ENCODE measurements at regions not wholly inside any gene's neighbourhood (a gene's known extent, or its start where the extent isn't known, plus 50 kb on each side); places are given as distances from the start of the nearest gene placed in this dataset.

DNA sequence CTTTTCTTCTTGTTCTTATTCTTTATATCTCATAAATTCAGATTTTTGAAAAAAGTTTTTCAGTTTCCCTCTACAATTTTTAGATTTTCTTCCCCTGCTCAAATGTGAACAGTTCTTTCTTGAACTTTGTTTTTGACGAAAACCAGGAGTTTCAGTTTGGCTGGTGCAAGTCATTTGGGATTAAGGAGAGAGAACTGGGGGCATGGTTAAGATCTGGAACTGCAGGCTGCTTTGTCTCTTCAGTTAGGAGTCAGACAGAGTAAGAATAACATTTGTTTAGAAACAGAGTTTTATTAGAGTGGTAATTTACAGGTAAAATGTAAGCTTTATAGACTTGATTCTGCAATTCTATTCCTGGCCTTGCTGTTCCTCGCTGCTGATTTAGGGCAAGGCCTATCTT, 310.5 kb upstream of the C2CD4B start:
- TF ChIP-seq, protein P1, sequence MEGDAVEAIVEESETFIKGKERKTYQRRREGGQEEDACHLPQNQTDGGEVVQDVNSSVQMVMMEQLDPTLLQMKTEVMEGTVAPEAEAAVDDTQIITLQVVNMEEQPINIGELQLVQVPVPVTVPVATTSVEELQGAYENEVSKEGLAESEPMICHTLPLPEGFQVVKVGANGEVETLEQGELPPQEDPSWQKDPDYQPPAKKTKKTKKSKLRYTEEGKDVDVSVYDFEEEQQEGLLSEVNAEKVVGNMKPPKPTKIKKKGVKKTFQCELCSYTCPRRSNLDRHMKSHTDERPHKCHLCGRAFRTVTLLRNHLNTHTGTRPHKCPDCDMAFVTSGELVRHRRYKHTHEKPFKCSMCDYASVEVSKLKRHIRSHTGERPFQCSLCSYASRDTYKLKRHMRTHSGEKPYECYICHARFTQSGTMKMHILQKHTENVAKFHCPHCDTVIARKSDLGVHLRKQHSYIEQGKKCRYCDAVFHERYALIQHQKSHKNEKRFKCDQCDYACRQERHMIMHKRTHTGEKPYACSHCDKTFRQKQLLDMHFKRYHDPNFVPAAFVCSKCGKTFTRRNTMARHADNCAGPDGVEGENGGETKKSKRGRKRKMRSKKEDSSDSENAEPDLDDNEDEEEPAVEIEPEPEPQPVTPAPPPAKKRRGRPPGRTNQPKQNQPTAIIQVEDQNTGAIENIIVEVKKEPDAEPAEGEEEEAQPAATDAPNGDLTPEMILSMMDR (IDR thresholded peaks at IDR 0.05 in 8 of 11, conservative IDR thresholded peaks at IDR 0.05 in 3 of 11): no peak
- TF ChIP-seq POLR2A (IDR thresholded peaks at IDR 0.05) (no peak), POLR2AphosphoS5 (IDR thresholded peaks at IDR 0.05) (no peak)
